Astrocyte of the cerebellum (primary cell): ENCODE measurements at regions not wholly inside any gene's neighbourhood (a gene's known extent, or its start where the extent isn't known, plus 50 kb on each side); places are given as distances from the start of the nearest gene placed in this dataset.

Experiments used
- DNase-seq: peaks from one replicate; pipeline ENCODE4 v3.0.0-alpha.2; 2011; ENCODE audit warnings: low read depth
- H3K4me3 ChIP-seq: 2 replicates; pipeline ENCODE4 v1.5.1; 2011; ENCODE audit warnings: mild to moderate bottlenecking, low read depth, low read length, moderate library complexity
- in situ Hi-C: cut with HindIII; loops from 2 replicates; pipeline ENCODE4 v1.10.0; 2017; ENCODE audit warnings: low sequenced_read_pairs
- TF ChIP-seq, protein P1 (sequence below): IDR thresholded peaks from 2 replicates; pipeline ENCODE4 v1.5.1; 2012; ENCODE audit warnings: low read length, low read depth, moderate library complexity, mild to moderate bottlenecking; ENCODE audit errors: missing control alignments

DNA sequence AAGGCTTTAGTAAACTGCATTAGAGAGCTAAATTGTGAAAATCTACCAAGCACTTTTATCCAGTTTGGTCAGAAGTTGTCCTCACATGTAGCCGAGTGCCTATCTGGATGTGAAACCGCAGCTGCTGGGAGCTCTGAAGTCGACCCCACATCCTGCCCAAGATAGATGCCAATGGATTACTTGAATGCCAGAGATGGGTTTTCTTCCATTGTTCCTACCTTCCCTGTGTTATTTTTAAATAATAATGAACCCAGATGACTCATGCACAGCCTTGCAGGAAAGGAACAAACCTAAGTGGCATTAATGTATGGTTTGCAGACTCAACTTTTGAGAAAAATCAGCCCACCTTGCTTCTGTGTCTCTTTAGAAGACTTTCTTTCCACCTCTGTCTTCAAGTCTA is 408.5 kb downstream of the FBXO15 start:
- no peak overlapping the region for H3K4me3 ChIP-seq
- in situ Hi-C loops = no loop called here
- TF ChIP-seq, protein P1, sequence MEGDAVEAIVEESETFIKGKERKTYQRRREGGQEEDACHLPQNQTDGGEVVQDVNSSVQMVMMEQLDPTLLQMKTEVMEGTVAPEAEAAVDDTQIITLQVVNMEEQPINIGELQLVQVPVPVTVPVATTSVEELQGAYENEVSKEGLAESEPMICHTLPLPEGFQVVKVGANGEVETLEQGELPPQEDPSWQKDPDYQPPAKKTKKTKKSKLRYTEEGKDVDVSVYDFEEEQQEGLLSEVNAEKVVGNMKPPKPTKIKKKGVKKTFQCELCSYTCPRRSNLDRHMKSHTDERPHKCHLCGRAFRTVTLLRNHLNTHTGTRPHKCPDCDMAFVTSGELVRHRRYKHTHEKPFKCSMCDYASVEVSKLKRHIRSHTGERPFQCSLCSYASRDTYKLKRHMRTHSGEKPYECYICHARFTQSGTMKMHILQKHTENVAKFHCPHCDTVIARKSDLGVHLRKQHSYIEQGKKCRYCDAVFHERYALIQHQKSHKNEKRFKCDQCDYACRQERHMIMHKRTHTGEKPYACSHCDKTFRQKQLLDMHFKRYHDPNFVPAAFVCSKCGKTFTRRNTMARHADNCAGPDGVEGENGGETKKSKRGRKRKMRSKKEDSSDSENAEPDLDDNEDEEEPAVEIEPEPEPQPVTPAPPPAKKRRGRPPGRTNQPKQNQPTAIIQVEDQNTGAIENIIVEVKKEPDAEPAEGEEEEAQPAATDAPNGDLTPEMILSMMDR = no peak
- DNase-seq = peak; percentile 41

GRCh38 chr18:73737990-73738389 is 409.6 kb downstream of the FBXO15 start:
- no peak overlapping the region for H3K4me3 ChIP-seq
- in situ Hi-C loops = no loop called here
- TF ChIP-seq, protein P1 = no peak
- no peak for DNase-seq

DNA sequence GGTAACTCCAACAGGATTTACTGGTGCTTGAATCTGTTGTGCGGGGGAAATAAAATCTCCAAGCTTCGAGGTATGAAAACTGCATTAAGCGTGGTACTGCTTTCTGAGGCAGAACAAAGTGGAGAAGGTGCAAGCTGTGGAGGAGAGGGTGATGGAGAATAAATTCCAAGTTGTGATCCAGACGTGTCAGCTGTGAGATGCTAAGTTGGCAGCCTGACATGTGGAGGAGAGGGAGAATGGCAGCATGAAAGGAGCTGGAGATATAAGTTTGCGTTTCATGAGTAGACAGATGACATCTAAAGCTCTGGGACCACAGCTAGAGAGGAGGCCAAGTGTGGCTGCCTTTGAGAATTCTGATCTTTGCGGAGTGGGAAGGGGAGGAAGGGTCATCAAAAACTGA is 411.8 kb downstream of the FBXO15 start:
- H3K4me3 ChIP-seq = no peak overlapping the region
- in situ Hi-C loops = no loop called here
- TF ChIP-seq, protein P1 = no peak
- no peak for DNase-seq

DNA sequence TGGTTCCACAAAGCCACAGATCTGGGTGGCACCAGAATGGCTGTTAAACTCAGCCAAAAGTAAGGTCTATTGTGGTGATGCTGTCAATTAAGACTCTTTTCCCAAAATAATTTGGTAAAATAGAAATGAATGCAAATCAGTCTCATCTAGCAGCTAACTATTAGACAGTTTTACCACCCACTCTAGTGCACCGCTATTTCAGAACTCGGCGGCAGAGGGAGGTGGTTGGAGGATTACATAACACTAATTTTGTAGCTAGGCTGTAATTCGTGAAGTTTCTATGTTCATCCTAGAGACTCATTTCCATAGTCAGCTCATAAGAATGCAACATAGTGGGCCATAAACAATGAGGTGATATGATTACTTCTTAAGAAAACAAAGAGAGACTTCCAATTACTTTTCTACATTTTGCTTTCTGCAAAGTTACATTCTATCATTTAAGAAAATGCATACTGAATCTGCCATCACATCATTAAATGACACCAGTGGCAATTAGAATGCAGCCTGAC is 413.8 kb downstream of the FBXO15 start:
- in situ Hi-C loops = no loop called here
- no peak overlapping the region for H3K4me3 ChIP-seq
- TF ChIP-seq, protein P1 = no peak
- DNase-seq = no peak

GRCh38 chr18:73733376-73733775 is 414.3 kb downstream of the FBXO15 start:
- no peak for DNase-seq
- H3K4me3 ChIP-seq = no peak overlapping the region
- TF ChIP-seq, protein P1 = no peak
- in situ Hi-C loops = no loop called here

GRCh38 chr18:73728657-73729056 is 419.0 kb downstream of the FBXO15 start:
- no peak overlapping the region for H3K4me3 ChIP-seq
- DNase-seq = no peak
- TF ChIP-seq, protein P1 = no peak
- in situ Hi-C loops = no loop called here

DNA sequence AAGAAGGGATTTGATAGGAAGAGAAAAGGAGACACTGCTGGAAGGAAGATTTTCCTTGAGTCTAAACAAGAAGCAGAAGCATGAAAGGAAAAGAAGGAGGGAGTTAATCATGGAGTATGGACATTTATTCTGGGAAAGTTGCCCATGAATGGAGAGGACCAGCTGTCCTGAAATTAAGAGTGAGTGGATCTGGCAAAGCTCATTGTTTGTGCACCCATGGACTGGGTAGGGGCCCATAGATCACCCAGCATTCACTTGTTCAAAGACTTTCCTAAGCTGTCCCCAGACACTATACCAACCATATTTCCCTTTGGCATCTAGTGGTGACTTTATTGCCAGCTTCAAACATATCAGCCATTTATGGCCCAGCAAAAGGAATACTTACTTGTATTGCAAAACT is 422.7 kb downstream of the FBXO15 start:
- in situ Hi-C loops = no loop called here
- TF ChIP-seq, protein P1 = no peak
- DNase-seq = no peak
- H3K4me3 ChIP-seq = no peak overlapping the region
